Right renal cortex interstitium (tissue), 3 donors: ENCODE measurements at regions not wholly inside any gene's neighbourhood (a gene's known extent, or its start where the extent isn't known, plus 50 kb on each side); places are given as distances from the start of the nearest gene placed in this dataset.
"Not testable (repeated sequence)": the region's sequence is repeated elsewhere in the genome, so short reads cannot be mapped to it uniquely, and the experiment has no call there.

Experiments
- DNase-seq, 3 donors: peaks; one replicate each; pipeline ENCODE4 v3.0.0-alpha.2; 2013; ENCODE audit warnings: low read depth in 3 of 3, low spot score in 2 of 3

DNA sequence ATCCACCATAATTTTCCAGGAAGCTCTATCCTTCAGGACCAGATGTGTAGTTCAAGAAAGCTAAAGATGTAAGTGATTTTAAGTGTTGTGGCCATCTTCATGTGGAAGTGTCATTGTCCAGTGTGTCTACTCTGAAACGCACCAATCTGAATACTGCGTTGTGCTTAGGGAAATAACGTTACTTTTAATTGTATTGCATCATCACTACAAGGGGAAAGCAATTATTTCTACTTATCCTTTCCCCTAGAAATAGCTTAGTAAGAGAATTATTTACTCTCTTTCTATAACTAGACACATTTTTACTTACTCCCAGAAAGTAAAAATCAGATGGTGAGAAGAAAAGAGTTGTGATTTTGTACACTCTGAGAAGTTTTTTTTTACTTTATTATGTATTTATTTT lies 102.4 kb upstream of the DLGAP1 start:
- DNase-seq = no peak

DNA sequence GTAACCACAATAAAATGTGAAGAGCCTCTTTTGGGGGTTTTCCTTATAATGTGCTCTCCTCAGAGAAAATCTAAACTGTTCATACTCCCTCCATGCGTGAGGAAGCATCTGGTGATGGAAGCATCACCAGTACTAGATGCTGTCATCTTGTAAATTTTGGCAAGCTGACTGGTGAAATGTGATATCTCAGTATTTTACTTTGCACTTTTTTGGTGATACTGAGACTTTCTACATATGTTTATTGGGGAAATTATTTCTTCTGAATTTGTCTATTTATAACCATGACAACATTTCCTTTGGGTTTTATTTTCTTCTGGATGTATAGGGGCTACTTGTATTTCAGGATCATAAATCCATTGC lies 95.9 kb upstream of the DLGAP1 start:
- no peak for DNase-seq

DNA sequence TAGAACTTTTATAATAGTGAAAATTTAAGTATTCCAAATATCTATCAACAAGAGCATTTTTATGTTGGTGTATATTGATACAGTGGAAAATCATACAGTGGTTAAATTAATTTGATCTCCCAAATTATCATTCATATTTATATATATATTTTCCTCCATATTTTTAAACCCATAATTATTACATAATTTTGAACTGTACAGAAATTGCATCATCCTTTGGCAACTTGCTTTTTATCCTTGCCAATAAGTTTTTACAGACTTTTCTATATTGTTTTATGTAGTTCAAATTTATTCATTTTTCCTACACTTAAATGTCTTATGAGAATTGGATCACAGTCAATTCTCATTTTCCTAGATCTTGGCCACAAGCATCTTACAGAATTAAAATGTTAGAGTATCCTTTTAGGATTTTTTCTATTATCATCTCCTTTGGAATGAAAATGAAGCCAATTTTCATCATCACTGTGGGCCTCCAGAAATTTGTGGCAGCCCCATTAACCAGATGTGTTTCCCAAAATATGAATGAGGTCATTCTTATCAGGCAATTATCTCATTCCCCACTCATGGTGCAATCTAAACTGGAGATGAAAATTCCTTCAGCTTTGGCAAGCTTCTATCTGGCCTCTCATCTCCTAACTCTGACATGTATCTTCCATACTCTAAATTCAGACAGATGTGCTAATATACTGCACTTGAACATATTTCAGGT lies 94.2 kb upstream of the DLGAP1 start:
- DNase-seq = no peak

DNA sequence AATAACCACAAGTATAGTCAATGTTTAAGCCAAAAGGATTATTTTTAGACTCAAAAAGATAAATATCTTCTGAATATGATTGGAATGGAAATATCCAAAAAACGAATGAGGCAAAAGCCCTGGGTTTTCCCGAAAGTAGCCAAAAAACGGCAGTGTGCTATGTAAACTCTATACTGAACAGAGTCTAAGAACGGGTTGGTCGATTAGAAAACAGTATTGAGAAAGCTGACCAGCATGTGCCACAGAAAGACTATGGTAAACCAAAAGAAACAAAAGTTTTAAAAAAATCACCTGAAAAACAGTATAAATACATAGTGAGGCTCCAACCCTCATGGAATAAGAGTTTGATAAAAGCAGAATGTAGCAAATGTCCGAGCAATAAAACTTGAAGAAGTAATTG lies 92.0 kb upstream of the DLGAP1 start:
- DNase-seq = no peak

DNA sequence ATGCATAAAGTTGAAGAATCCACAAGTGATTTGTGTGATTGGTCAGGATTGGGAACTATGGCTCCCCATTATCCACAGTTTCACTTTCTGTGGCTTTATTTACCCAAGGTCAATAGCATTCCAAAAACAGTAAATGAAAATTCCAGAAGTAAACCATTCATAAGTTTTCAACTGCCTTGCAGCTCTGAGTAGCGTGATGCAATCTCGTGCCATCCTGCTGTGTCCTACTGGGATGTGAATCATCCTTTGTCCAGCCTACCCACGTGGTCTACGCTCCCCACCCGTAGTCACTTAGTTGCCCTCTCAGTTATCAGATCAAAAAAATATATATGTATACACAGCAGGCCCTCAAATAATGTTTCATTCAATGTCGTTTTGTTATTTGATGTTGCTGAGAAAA lies 89.0 kb upstream of the DLGAP1 start:
- no peak for DNase-seq

DNA sequence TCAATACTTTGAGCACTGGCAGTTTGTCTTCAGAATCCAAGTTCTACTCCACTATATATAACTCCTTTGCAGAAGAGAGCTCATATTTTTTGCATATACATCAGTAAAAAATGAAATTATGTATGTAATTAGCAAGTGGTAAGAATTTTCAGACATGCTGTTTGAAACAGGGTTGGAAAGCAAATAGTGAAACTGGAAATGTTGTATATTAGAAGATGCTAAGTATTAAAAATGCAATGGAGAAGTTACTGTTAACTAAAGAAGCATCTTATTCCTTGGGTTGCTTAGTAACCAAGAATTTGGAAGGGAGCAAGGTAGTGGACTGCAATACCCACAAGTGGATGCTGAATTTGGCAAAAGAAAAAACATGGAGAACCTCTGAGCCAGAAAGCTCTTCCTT lies 88.6 kb upstream of the DLGAP1 start:
- DNase-seq = no peak

DNA sequence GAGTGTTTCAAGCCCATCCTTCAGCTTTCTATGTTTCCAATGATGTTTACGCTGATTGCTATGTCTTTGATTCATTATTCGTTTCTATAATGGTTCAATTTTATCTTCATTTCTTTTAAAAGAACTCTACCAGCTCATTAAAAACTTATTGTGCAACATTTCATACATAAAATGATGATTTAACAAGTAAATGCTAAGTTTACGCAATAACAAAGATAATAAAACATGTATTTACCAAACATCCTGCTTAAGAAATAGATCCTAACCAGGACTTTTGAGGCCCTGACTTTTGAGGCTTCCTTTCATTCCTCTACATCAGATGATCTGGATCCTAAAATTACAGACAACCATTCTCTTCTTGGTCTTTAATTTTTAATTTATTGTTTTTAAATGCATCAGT lies 86.5 kb upstream of the DLGAP1 start:
- no peak for DNase-seq

- DNase-seq = no peak
These were observed 81.3 kb upstream of the DLGAP1 start for GRCh38 chr18:4536447-4536846.

DNA sequence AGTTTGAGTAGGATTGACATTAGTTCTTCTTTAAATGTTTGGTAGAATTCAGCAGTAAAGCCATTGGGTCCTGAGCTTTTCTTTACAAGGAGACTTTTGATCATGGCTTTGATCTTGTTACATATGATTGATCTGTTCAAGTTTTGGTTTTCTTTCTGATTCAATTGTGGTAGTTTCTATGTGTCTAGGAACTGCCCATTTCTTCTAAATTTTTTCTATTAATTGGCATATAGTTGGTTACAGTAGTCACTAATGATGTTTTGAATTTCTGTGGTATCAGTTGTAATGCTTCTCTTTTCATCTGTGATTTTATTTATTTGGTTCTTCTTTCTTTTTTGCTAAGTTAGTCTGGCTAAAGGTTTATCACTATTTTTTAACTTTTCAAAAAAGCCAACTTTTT lies 73.3 kb upstream of the DLGAP1 start:
- no peak for DNase-seq

DNA sequence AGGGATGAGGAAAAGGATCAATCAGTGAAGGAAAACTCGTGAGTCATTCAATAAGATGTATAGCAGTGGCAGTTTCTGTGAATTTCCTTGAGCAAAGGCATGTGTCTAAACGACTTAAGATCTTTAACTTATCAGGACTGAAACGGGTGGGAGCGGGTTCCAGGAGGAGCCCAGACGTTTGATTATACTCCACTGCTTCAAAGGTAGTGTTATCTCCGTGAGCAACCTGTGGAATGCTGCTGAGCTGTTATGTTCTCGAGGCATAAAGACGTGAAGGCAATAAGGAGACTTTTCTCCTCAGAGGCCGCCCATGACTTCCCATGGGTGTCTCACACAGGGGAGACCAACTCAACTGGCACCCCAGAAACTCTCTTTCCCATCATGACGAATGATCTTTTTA lies 72.7 kb upstream of the DLGAP1 start:
- not testable (repeated sequence) for DNase-seq

- no peak for DNase-seq
These were observed 69.0 kb upstream of the DLGAP1 start for GRCh38 chr18:4524096-4524495.

DNA sequence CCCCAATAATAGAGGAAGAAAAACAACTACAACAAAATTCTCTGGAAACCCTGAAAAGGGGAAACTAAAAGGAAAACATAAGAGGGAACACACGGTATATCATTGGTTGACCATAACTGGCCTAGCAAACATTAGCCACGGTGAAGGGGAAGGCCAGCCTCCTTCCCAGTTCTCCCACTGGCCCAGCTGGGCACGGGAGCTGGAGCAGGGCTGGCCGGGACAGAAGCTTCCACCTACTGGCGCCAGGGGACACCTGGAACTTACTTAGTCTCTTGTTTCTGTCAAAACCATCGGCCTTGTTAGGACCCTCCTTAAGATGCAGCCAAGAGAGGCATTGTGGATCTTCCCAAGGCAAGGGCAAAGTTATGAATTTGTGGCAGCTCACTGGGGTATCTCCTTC lies 56.1 kb upstream of the DLGAP1 start:
- DNase-seq = no peak

- no peak for DNase-seq
These were observed 55.6 kb upstream of the DLGAP1 start for GRCh38 chr18:4510711-4511110.

GRCh38 chr18:4510160-4510559 lies 55.1 kb upstream of the DLGAP1 start:
- DNase-seq = no peak
